Natural killer cell (primary cell): ENCODE measurements at regions not wholly inside any gene's neighbourhood (a gene's known extent, or its start where the extent isn't known, plus 50 kb on each side); places are given as distances from the start of the nearest gene placed in this dataset.

ENCODE experiments used
- ATAC-seq, 3 donors: fragments of 150-1000 bp in 2 of 3; fragments of 200-7000 bp in 1 of 3; cut with Tn5 transposase; 1 replicate in 1 of 3; 2 replicates in 2 of 3; pipeline ENCODE4 v1.10.0; 2021; ENCODE audit warnings: mild to moderate bottlenecking in 2 of 3, moderate library complexity in 2 of 3
- DNase-seq, 2 donors: peaks; one replicate each; pipeline versions ENCODE4 v3.0.0 to v3.0.0-alpha.2; 2013 to 2021; ENCODE audit warnings: mixed read lengths in 1 of 2
- H3K27ac ChIP-seq: one replicate; pipeline ENCODE4 v1.5.1; 2013; ENCODE audit warnings: mild to moderate bottlenecking, low read length
- H3K27me3 ChIP-seq: one replicate; pipeline ENCODE4 v1.6.1; 2013; ENCODE audit warnings: low read length; ENCODE audit not compliant: control insufficient read depth, insufficient read depth
- H3K36me3 ChIP-seq: one replicate; pipeline ENCODE4 v1.6.1; 2013; ENCODE audit warnings: low read length; ENCODE audit not compliant: control insufficient read depth, insufficient read depth
- H3K4me1 ChIP-seq: one replicate; pipeline ENCODE4 v1.6.1; 2013; ENCODE audit warnings: low read length; ENCODE audit not compliant: control insufficient read depth, insufficient read depth
- H3K4me3 ChIP-seq: one replicate; pipeline ENCODE4 v1.5.1; 2013; ENCODE audit warnings: low read length
- H3K9me3 ChIP-seq: one replicate; pipeline ENCODE4 v1.6.1; 2013; ENCODE audit warnings: low read length; ENCODE audit not compliant: control insufficient read depth, insufficient read depth
- H3K27ac Mint-ChIP-seq, 2 donors: one replicate each; pipeline ENCODE4 v1.8.0; 2022; ENCODE audit warnings: mild to moderate bottlenecking in 2 of 2, mixed read lengths in 2 of 2, moderate library complexity in 1 of 2
- H3K27me3 Mint-ChIP-seq, 2 donors: one replicate each; pipeline ENCODE4 v1.8.0; 2022; ENCODE audit warnings: low read depth in 2 of 2, mixed read lengths in 2 of 2
- H3K36me3 Mint-ChIP-seq: one replicate; pipeline ENCODE4 v1.8.0; 2022; ENCODE audit warnings: mixed read lengths
- H3K4me1 Mint-ChIP-seq, 2 donors: one replicate each; pipeline ENCODE4 v1.8.0; 2022; ENCODE audit warnings: mixed read lengths in 2 of 2
- H3K4me3 Mint-ChIP-seq: one replicate; pipeline ENCODE4 v1.8.0; 2022; ENCODE audit warnings: mild to moderate bottlenecking, moderate library complexity, mixed read lengths
- H3K9me3 Mint-ChIP-seq, 2 donors: one replicate each; pipeline ENCODE4 v1.8.0; 2022; ENCODE audit warnings: mixed read lengths in 2 of 2
- CTCF ChIP-seq: fragments of 200-600 bp; IDR thresholded peaks from one replicate; pipeline ENCODE4 v1.8.0; 2022; ENCODE audit warnings: antibody characterized with exemption
- WGBS: methylation state at CpG from one replicate; pipeline ENCODE4 v1.1.7; 2013; ENCODE audit warnings: missing lambda C conversion rate; ENCODE audit not compliant: insufficient coverage; 5-methylcytosine and 5-hydroxymethylcytosine counted together
- intact Hi-C: fragments of 100-400 bp; cut with micrococcal nuclease; formaldehyde crosslinking; loops from one replicate; pipeline ENCODE4 v1.14.2; 2022

GRCh38 chr6:23003671-23004467 lies 434.5 kb downstream of the HDGFL1 start:
- H3K4me1 Mint-ChIP-seq = no peaks in the 10 kb centered on the region
- ATAC-seq (no peak), DNase-seq (no peak)
- Histone ChIP-seq H3K4me1 (no peaks in the 10 kb centered on the region), H3K27me3 (no peaks in the 10 kb centered on the region), H3K27ac (no peak overlapping the region), H3K9me3 (no peaks in the 10 kb centered on the region), H3K4me3 (no peak overlapping the region), H3K36me3 (no peaks in the 10 kb centered on the region)
- no peaks in the 10 kb centered on the region for H3K27me3 Mint-ChIP-seq
- 85% methylated on average over 14 of the region's 14 CpGs for WGBS
- H3K9me3 Mint-ChIP-seq = peaks cover 7 to 8% of the 10 kb centered on the region in 2 donors
- no peaks in the 10 kb centered on the region for H3K36me3 Mint-ChIP-seq
- no peak overlapping the region for H3K27ac Mint-ChIP-seq
- no peak overlapping the region for H3K4me3 Mint-ChIP-seq
- intact Hi-C loops = no loop called here
- TF ChIP-seq CTCF = no peak

GRCh38 chr6:23006656-23007055 lies 437.3 kb downstream of the HDGFL1 start:
- no CpG with 5 or more reads among the region's 1 CpG for WGBS
- H3K36me3 ChIP-seq = no peaks in the 10 kb centered on the region
- H3K9me3 Mint-ChIP-seq = peaks cover 6 to 13% of the 10 kb centered on the region in 2 donors
- H3K27me3 Mint-ChIP-seq = no peaks in the 10 kb centered on the region
- no peaks in the 10 kb centered on the region for H3K27me3 ChIP-seq
- no peak overlapping the region for H3K27ac ChIP-seq
- intact Hi-C loops = no loop called here
- H3K9me3 ChIP-seq = no peaks in the 10 kb centered on the region
- H3K4me3 ChIP-seq = no peak overlapping the region
- no peaks in the 10 kb centered on the region for H3K4me1 Mint-ChIP-seq
- no peaks in the 10 kb centered on the region for H3K4me1 ChIP-seq
- no peak for DNase-seq
- ATAC-seq = no peak
- no peak overlapping the region for H3K27ac Mint-ChIP-seq
- no peaks in the 10 kb centered on the region for H3K36me3 Mint-ChIP-seq
- TF ChIP-seq CTCF = no peak
- no peak overlapping the region for H3K4me3 Mint-ChIP-seq

GRCh38 chr6:23011615-23012014 lies 442.2 kb downstream of the HDGFL1 start:
- Mint-ChIP-seq H3K27me3 (no peaks in the 10 kb centered on the region), H3K36me3 (no peaks in the 10 kb centered on the region), H3K9me3 (peaks cover 6 to 15% of the 10 kb centered on the region in 2 donors), H3K27ac (no peak overlapping the region), H3K4me3 (no peak overlapping the region), H3K4me1 (no peaks in the 10 kb centered on the region)
- ATAC-seq (no peak), DNase-seq (no peak)
- no peak overlapping the region for H3K27ac ChIP-seq
- no peaks in the 10 kb centered on the region for H3K27me3 ChIP-seq
- no peaks in the 10 kb centered on the region for H3K36me3 ChIP-seq
- no peaks in the 10 kb centered on the region for H3K4me1 ChIP-seq
- no peak for TF ChIP-seq CTCF
- no peak overlapping the region for H3K4me3 ChIP-seq
- intact Hi-C loops = no loop called here
- no peaks in the 10 kb centered on the region for H3K9me3 ChIP-seq

GRCh38 chr6:23013776-23014175 lies 444.4 kb downstream of the HDGFL1 start:
- no peak for TF ChIP-seq CTCF

More at GRCh38 chr6:23013776-23014175, 444.4 kb downstream of the HDGFL1 start:
- H3K4me1 Mint-ChIP-seq = no peaks in the 10 kb centered on the region
- no peak overlapping the region for H3K27ac ChIP-seq
- H3K36me3 ChIP-seq = no peaks in the 10 kb centered on the region
- H3K4me3 Mint-ChIP-seq = no peak overlapping the region
- H3K4me1 ChIP-seq = no peaks in the 10 kb centered on the region
- no peaks in the 10 kb centered on the region for H3K27me3 ChIP-seq
- no peaks in the 10 kb centered on the region for H3K27me3 Mint-ChIP-seq
- intact Hi-C loops = no loop called here
- no peaks in the 10 kb centered on the region for H3K36me3 Mint-ChIP-seq
- H3K9me3 Mint-ChIP-seq = peaks cover 12 to 21% of the 10 kb centered on the region in 2 donors
- WGBS = 90% methylated on average over 4 of the region's 6 CpGs
- H3K9me3 ChIP-seq = no peaks in the 10 kb centered on the region
- no peak for DNase-seq
- no peak for ATAC-seq
- no peak overlapping the region for H3K4me3 ChIP-seq
- H3K27ac Mint-ChIP-seq = no peak overlapping the region
